HG03378 (cell line): ENCODE measurements at regions not wholly inside any gene's neighbourhood (a gene's known extent, or its start where the extent isn't known, plus 50 kb on each side); places are given as distances from the start of the nearest gene placed in this dataset.

Source experiments
- ATAC-seq: cut with Tn5 transposase; IDR thresholded peaks from one replicate; pipeline ENCODE4 v1.9.1; 2021; ENCODE audit warnings: mild to moderate bottlenecking, moderate library complexity; ENCODE audit not compliant: unreplicated experiment

DNA sequence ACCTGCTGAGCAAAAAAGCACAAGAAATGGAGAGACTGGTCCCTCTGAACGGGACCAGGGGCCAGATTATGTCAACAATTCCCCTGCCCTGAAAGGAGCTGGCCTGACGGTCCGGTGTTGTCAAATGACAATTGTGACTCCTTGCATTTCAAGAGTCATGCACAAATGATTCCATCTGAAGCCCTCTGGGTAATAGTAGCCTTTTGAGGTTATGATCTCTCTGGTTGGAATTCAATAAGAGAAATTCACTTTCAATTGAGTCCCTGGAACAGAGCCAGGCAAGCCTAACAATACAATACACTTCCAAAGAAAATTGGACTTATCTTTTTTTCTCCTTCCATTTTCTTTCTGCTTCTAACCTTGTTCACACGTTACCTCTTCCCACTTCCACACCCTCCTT, 116.9 kb downstream of the C1D start:
- ATAC-seq: no peak

DNA sequence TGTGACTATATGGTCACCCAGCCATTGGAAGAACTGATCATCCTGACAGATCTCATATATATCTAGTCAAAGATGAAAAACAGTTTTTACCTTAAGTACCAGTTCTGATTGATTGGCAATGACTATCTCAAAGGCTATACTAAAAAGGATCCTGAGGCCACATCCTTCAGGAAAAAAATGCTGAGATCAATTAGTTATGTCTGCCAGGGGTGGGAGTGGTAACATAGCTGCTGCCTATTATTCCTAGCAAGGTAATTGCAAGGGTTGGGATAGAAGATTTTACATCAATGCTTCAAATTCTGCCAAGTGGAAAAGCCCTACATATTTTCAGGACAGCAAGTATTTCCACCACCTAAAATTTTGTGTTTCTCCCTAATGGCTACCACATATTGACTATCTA, 114.7 kb downstream of the C1D start:
- no peak for ATAC-seq

DNA sequence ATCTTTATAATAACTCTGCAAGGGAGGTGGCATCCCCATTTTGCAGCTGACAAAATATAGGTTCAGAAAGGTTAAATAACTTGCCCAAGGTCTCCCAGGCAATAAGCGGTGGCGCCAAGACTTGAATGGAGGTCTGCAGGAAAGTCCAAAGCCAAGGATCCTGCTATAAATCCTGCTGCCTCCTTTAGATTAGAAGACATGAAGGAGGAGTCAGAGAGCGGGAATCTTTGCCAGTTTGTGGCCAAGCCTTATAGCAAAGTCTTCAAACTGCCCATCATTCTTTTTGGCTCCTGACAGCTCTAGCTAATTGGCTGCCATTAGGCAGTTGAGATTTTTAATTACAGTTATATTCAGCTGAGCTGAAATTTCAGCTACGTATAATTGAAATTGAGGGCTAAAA, 114.3 kb downstream of the C1D start:
- ATAC-seq: no peak

DNA sequence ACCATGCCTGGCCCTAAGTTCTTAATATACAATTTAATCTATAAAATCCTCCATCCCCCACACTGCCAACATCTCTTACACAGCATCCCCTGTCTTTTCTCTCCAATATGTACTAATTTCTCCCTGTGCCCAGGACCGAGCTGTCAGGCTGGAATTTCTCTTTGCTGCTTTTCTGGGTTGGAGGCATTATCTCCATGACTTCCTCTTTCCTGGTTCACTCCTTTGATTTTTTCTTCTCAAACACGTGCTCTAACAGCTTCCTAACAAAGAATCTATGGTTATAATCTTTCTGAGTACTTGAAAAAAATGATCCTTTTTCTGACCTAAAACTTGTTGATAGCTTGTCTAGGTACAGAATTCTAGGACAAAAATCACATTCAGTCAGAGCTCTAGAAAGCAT, 112.8 kb downstream of the C1D start:
- ATAC-seq: no peak

DNA sequence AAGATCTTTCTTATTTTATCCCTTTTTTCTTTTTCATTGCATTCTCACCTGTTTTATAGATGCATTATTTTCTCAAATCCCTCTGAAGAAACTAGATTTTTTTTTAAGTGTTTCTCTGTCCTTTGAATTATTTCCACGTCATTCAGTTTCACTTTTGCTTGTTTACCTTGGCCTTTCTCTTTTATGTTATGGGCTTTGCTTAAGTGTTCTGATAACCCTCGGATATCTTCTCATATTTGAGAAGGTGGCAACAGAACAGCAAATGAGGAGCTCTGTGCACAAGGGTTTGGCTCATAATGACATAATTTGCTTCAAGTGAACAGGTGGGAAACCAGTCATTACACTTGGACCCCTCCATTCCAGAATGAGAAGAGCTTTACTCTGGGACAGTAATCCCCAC, 111.9 kb downstream of the C1D start:
- no peak for ATAC-seq

DNA sequence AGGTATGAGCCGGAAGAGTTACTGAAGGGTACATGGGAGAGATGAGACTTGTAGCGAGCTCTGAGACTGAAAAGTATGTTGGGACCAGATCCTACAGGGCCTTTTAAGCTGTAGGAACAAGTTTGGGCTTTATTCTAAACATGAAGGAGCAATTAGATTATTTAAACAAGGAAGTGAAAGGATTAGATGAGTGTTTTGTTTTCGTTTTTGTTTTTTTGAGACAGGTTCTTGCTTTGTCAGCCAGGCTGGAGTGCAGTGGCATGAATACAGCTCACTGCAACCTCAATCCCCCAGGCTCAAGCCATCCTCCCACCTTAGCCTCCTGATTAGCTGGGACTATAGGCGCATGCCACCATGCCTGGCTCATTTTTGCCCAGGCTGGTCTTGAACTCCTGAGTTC, 110.7 kb downstream of the C1D start:
- peak; percentile 81 for ATAC-seq

DNA sequence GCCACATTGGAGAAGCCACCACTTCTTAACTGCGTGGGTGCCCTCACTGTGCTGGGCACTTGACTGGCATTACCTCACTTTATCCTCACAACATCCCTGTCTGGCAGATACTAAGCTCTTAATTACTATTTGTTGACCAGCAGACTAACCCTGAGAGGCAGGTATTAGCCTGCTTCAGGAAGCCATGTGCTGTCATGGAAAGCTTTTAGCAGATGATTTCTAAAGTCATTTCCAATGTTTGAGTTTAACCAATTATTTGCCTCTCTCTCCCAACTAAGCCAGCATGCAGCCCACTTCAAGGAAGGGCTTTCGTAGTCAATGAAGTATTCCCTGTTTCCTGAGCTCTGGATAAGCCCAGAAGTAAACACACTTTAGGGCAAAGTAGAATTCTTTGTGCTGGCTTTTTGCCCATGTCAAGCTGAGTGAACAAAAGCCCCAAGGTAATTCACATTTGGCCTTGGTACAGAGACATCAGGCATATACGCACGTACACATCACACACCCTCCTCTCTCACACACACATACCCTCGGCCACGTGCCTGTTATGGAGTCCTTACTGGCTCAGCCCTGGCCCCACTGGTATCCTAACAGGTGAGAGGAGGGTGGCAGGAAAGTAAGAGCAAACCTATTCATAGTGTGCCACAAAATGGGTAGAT, 108.6 kb downstream of the C1D start:
- no peak for ATAC-seq

DNA sequence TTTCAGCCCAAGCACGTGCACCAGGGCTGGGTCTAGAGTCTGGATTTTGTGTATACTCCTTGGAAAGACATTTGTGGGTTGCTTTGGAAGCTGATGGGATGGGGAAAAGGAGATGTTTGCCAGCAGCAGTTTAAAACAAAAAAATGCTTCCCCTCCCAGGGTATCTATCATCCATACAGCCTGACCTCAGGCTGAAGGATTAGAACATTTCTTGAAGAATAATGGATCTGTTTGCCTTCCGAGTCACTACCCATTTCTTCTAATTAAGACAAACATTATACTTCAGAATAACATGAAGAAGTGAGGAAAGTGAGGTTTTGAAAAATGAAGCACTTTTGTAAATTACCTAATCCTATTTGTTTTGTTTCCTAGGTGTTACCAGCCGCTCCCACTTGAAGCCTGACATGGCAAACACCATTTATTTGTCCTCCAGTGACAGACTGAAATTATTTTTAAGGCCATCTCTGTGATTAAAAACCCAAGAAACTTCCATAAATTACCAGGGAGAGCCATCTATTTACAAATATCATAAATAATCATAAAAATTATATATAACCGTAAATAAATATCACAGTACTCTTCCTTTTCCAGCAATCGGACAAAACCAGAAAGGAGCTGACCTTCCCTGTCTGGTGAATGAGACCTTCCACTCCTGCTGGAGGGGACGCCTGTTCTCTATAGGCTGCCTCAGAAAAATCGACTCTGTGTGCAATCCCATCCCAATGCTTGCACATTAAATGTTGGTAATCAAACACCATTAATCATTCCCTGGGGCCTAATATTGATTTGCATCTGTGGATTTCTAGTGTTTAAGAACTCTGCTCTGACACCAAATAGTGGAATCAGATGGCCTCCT, 106.8 kb downstream of the C1D start:
- ATAC-seq: no peak

DNA sequence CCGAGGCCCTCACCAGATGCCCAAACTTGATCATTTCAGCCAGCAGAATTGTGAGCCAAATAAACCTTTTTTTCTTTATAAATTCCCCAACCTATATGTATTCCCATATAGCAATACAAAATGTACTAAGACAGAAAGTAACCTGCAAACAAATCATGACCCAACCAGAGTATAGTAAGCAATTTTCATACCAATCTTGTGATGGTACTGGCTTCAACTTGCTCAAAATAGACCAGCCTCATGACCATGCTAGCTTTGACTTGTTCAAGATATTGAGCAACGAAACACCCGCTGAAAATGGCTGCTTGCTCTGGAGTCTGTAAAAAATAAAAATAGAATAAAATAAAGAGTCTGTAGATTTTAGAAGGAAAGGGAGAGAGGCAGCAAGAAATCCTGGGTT, 97.6 kb downstream of the C1D start:
- ATAC-seq: no peak

DNA sequence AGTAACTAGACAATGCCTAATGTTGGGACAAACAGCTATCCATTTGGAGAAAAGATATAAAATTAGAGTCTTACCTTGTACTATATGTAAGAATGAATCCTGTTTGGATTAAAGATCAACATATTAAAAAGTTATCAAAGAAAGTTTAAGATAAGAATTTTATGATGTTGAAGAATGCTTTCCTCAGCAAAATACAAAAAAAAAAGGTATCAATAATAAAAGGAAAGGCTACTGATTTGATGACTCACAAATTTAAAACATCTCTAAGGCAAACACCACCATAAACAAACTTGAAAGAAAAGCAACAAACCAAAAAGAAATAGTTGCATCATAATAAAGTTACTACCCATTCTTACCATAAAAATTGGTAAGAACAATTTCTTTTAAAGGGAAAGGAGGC, 92.7 kb downstream of the C1D start:
- ATAC-seq: no peak

DNA sequence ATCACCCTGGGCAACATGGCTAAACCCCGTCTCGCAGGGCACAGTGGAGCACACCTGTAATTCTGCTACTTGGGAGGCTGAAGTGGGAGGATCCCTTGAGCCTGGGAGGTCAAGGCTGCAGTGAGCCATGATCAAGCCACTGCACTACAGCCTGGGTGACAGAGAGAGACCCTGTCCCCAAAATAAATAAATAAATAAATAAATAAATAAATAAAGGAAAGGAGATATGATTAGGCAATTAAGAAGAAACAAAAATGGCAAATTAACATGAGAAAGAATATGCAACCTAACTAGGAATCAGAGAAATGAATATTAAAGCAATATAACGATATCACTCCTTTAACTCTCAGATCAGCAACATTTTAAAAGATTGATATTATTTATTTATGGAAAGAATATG, 92.3 kb downstream of the C1D start:
- no peak for ATAC-seq

DNA sequence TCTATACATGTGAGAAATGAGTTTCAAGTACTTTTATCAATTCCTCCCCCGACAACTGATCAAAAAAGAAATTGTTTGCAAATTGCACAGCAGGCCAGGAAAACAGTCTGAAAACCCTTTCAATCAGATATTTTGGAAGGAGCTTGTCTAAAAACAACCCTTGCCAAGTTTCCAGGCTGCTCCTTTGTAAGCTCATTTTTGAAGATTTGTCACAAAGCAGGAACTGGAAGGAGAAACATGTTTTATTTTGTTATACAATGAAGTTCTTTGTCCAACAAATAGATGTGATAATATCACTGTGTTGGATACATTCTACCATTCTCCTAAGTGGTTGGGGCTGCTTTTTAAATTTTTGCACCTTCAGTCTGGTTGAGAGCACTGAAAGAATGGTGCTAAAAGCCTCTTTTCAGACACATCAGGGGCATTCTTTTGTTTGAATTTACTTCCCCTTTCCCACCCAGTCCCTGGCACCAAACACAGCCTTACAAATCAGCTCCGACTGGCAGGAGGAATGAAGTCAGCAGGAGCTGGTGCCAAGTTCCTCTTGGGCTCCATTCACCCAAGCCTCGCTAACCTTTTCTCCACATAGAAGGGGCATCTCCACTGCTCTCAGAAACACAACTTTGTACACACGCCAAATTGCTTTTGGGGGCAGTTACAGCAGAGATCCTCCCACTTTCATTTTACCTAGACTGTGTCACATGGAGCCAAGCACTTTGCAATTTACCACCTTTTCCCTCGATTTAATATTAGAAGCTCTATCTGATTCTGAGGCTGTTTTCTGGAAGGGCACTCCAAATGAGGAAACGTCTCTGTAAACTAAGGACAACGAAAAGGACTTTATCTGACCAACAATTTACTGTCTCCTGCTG, 88.0 kb downstream of the C1D start:
- ATAC-seq: no peak

DNA sequence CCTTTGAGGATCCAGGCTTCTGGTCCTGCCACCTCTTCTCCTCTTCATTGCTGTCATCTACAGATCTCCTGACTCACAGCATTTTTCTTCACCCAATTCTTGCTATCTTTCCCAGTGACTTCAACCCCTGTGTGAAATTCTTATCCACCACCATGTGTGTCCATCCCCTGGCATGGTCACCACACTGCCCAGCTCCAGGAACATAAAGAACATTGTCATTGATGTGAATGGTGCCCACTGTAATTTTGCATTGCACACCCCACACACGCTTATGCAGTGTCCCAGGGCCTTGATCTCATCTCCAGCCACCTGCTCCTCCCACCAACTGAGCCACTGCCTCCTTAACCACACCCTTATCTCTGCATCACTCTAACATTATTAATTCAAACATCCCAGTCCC, 85.3 kb downstream of the C1D start:
- ATAC-seq: no peak

DNA sequence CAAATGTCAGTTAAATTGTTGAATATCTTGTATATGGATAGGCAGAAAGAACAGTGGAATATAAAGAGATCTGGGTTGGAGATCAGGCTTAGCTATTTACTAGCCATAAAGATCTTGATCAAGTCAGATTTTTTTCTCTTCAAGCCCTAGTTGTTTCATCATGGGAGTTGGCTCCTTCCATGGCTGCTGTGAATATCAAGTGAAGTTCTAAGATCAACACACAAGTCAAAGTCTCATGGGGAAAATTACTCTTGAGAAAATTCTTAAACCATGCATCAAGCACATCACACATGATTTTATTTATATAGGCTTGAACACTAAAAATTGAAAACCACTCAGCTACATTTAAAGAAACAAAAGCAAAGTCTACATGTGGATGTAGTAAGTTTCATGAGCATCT, 79.8 kb downstream of the C1D start:
- ATAC-seq: no peak

DNA sequence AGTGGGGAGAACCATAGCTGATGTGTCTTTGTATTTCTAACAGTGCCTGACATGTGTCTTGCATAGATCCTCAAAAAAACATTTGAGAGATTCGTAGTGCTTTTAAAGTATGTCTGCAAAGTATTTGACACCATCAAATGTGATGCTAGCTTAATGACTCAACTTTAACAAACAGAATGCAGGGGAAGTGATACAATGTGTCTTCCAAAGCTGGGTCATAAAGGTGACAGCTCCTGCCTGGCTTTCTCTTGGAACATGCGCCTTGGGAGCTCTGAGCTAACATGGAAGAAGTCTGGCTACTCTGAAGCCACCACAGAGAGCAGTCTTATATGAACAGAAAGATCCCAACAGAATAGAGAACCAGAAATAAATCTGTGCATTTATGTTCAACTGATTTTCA, 78.2 kb downstream of the C1D start:
- ATAC-seq: no peak

DNA sequence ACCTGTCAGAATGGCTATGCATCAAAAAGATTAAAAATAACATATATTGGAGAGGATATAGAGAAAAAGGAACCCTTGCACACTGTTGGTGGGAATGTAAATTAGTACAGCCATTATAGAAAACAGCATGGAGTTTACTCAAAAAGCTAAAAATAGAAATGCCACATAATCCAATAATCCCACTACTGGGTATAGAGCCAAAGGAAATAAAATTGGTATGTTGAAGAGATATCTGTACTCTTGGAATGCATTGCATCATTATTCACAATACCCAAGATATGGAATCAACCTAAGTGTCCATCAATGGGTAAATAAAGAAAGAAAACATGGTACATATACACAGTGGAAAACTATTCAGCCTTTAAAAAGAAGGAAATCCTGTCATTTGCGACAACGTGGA, 77.2 kb downstream of the C1D start:
- ATAC-seq: no peak

DNA sequence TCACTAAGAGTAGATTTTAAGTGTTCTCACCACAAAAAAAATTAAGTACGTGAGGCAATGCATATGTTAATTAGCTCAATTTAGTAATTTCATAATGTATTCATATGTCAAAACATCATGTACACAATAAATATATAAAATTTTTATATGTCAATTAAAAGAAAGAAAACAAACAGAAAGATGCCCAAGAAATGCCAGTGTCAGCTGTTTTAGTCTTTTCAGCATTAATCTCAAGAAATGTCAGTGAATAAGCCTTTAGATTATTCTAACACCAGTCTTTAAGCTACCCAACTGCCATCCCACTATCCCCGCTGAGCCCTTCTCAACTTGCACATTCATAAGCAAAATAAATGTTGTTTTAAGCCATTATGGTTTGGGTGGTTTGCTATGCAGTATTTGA, 76.5 kb downstream of the C1D start:
- ATAC-seq: no peak
